Activated CD4-positive, alpha-beta T cell treated with anti-CD3 and anti-CD28 coated beads, Interleukin-2, amount 10 ng/mL, durations not matched to agents 7 days and 5 days (primary cell): ENCODE measurements at regions not wholly inside any gene's neighbourhood (a gene's known extent, or its start where the extent isn't known, plus 50 kb on each side); places are given as distances from the start of the nearest gene placed in this dataset.

Experiments
- CTCF ChIA-PET: fragments of 350-600 bp; sonication (Branson Sonifier 250); formaldehyde crosslinking; loops from one replicate; lab custom pipeline; 2021; ENCODE audit warnings: antibody characterized with exemption; lab: Charles Lee
- POLR2A ChIA-PET: fragments of 350-600 bp; sonication (Branson Sonifier 250); formaldehyde crosslinking; loops from one replicate; lab custom pipeline; 2021; ENCODE audit warnings: antibody characterized with exemption; lab: Charles Lee
- DNase-seq: peaks from one replicate; pipeline ENCODE4 v3.0.0-alpha.2; 2020
- H3K27ac Mint-ChIP-seq: one replicate; pipeline ENCODE4 v1.8.0; 2021; ENCODE audit warnings: mild to moderate bottlenecking, moderate library complexity, mixed read lengths
- H3K27me3 Mint-ChIP-seq: one replicate; pipeline ENCODE4 v1.8.0; 2021; ENCODE audit warnings: mixed read lengths
- H3K36me3 Mint-ChIP-seq: one replicate; pipeline ENCODE4 v1.8.0; 2021; ENCODE audit warnings: low read depth, mixed read lengths
- H3K4me1 Mint-ChIP-seq: one replicate; pipeline ENCODE4 v1.8.0; 2021; ENCODE audit warnings: mixed read lengths
- H3K4me3 Mint-ChIP-seq: one replicate; pipeline ENCODE4 v1.8.0; 2021; ENCODE audit warnings: mild to moderate bottlenecking, moderate library complexity, mixed read lengths
- H3K9me3 Mint-ChIP-seq: one replicate; pipeline ENCODE4 v1.8.0; 2021; ENCODE audit warnings: mixed read lengths

- Mint-ChIP-seq H3K27ac (no peak overlapping the region), H3K9me3 (peaks cover 3% of the 10 kb centered on the region), H3K4me1 (peaks cover 7% of the 10 kb centered on the region), H3K27me3 (peaks cover 3% of the 10 kb centered on the region), H3K4me3 (no peak overlapping the region), H3K36me3 (no peaks in the 10 kb centered on the region)
- ChIA-PET CTCF (interaction anchor here (1.6 to 3.9 kb wide), 2 partner anchors 10 to 31 kb away, joined by 4 to 25 read pairs; no protein-coding TSS in a partner anchor), POLR2A (no interaction called here)
- DNase-seq = no peak
Measured at GRCh38 chr2:176845718-176846117, 366.9 kb upstream of the HNRNPA3 start.

GRCh38 chr2:176847575-176847974 lies 365.0 kb upstream of the HNRNPA3 start:
- H3K27me3 Mint-ChIP-seq = peaks cover 3% of the 10 kb centered on the region
- no peaks in the 10 kb centered on the region for H3K36me3 Mint-ChIP-seq
- CTCF ChIA-PET = no interaction called here
- POLR2A ChIA-PET = no interaction called here
- H3K4me3 Mint-ChIP-seq = no peak overlapping the region
- DNase-seq = no peak
- H3K4me1 Mint-ChIP-seq = peaks cover 20% of the 10 kb centered on the region
- no peak overlapping the region for H3K27ac Mint-ChIP-seq
- peaks cover 3% of the 10 kb centered on the region for H3K9me3 Mint-ChIP-seq

DNA sequence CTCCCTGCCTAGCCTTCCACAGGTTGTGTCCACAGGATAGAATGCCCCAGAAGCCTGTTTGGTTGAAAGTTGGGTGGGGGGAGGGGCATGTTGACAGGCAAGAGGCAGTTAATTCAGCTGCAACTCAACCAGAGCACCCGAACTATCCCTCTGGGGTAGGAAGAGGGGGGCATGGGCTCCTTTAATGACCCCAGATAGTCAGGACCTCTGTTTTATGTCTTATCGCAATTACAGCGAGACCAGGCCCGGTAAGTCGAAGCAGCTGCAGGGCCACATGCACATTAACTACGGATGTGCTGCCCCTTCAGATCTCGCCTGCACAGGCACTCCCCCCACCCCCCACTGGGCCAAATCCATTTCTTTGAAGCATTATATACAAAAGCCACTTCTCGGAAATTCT lies 363.8 kb upstream of the HNRNPA3 start:
- peaks cover 3% of the 10 kb centered on the region for H3K9me3 Mint-ChIP-seq
- CTCF ChIA-PET = no interaction called here

GRCh38 chr2:176851200-176851888 lies 361.2 kb upstream of the HNRNPA3 start:
- H3K4me1 Mint-ChIP-seq = peaks cover 48% of the 10 kb centered on the region
- peaks cover 7% of the 10 kb centered on the region for H3K36me3 Mint-ChIP-seq
- ChIA-PET POLR2A (no interaction called here), CTCF (no interaction called here)
- peaks cover 7% of the 10 kb centered on the region for H3K9me3 Mint-ChIP-seq
- no peak overlapping the region for H3K27ac Mint-ChIP-seq
- no peak overlapping the region for H3K4me3 Mint-ChIP-seq
- H3K27me3 Mint-ChIP-seq = no peaks in the 10 kb centered on the region
- DNase-seq = no peak

More for the DNA sequence above, 363.8 kb upstream of the HNRNPA3 start:
- peaks cover 30% of the 10 kb centered on the region for H3K4me1 Mint-ChIP-seq
- H3K36me3 Mint-ChIP-seq = no peaks in the 10 kb centered on the region
- no peaks in the 10 kb centered on the region for H3K27me3 Mint-ChIP-seq
- POLR2A ChIA-PET = no interaction called here
- H3K27ac Mint-ChIP-seq = no peak overlapping the region
- H3K4me3 Mint-ChIP-seq = no peak overlapping the region
- no peak for DNase-seq

GRCh38 chr2:176851889-176852483 lies 360.6 kb upstream of the HNRNPA3 start:
- CTCF ChIA-PET = interaction anchor here (0.6 kb wide), 1 partner anchor 786 kb away, joined by 7 read pairs; no protein-coding TSS in a partner anchor
- no peak for DNase-seq
- POLR2A ChIA-PET = no interaction called here
- Mint-ChIP-seq H3K4me1 (peaks cover 54% of the 10 kb centered on the region), H3K36me3 (peaks cover 10% of the 10 kb centered on the region), H3K9me3 (peaks cover 10% of the 10 kb centered on the region), H3K27me3 (no peaks in the 10 kb centered on the region), H3K27ac (peak overlapping the region; percentile 21), H3K4me3 (no peak overlapping the region)

DNA sequence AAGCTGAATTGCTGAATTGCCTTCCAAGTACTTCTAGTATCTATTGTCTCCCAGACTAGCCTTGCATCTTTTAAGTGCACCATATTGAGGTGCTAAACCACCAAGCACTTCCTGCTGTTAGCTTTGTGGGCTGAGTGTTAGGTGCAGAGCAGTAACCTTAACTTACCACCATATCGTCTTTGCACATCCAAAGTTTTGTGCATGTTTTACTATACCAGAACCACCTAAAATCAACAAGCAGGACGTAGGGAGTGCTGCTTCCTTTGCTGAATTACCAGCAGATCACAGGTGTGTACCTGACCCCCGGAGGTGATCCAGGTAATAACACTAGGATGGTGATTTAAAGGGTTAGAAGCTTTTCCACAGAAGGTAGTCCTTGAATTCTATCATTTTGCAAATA lies 359.9 kb upstream of the HNRNPA3 start:
- Mint-ChIP-seq H3K27ac (peak overlapping the region; percentile 21), H3K4me1 (peaks cover 60% of the 10 kb centered on the region), H3K27me3 (no peaks in the 10 kb centered on the region), H3K9me3 (peaks cover 10% of the 10 kb centered on the region), H3K4me3 (no peak overlapping the region), H3K36me3 (peaks cover 10% of the 10 kb centered on the region)
- ChIA-PET POLR2A (no interaction called here), CTCF (interaction anchor here (0.6 kb wide), 1 partner anchor 787 kb away, joined by 7 read pairs; no protein-coding TSS in a partner anchor)
- peak; percentile 69 for DNase-seq

GRCh38 chr2:176854062-176854461 lies 358.5 kb upstream of the HNRNPA3 start:
- Mint-ChIP-seq H3K9me3 (peaks cover 7% of the 10 kb centered on the region), H3K36me3 (peaks cover 10% of the 10 kb centered on the region), H3K27me3 (no peaks in the 10 kb centered on the region), H3K4me1 (peaks cover 60% of the 10 kb centered on the region), H3K4me3 (no peak overlapping the region), H3K27ac (no peak overlapping the region)
- POLR2A ChIA-PET = no interaction called here
- DNase-seq = no peak
- CTCF ChIA-PET = interaction anchor here (0.7 to 4.2 kb wide), 2 partner anchors 9 to 532 kb away, joined by 5 to 25 read pairs; no protein-coding TSS in a partner anchor

- Mint-ChIP-seq H3K4me3 (no peak overlapping the region), H3K9me3 (peaks cover 7% of the 10 kb centered on the region), H3K27me3 (no peaks in the 10 kb centered on the region), H3K27ac (peak overlapping the region; percentile 68), H3K4me1 (peaks cover 60% of the 10 kb centered on the region), H3K36me3 (peaks cover 10% of the 10 kb centered on the region)
- ChIA-PET POLR2A (no interaction called here), CTCF (interaction anchor here (0.6 to 4.2 kb wide), 2 partner anchors 10 to 843 kb away, joined by 3 to 25 read pairs; no protein-coding TSS in a partner anchor)
- DNase-seq = no peak
Measured at GRCh38 chr2:176854878-176855277, 357.7 kb upstream of the HNRNPA3 start.

DNA sequence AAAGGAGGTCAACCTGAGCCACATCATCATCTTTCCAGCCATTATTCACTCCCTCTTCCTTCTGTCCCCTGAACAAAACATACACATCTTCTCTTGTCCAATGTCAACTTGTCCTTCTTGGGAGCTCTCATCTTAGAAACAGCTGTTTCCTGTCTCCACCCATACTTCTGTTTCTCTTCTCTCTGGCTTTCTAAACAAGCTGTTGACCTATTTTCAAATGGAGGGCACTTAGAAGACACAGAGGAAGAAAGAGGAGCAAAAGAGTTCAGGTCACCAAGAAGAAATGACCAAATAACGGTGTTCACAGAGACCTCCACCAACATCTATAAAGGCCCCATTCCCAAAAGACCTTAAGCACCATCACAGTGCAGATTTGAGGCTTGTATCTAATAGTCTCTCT lies 355.9 kb upstream of the HNRNPA3 start:
- H3K4me1 Mint-ChIP-seq = peaks cover 56% of the 10 kb centered on the region
- peaks cover 7% of the 10 kb centered on the region for H3K9me3 Mint-ChIP-seq
- no peak for DNase-seq
- POLR2A ChIA-PET = no interaction called here
- peaks cover 2% of the 10 kb centered on the region for H3K27me3 Mint-ChIP-seq
- H3K4me3 Mint-ChIP-seq = no peak overlapping the region
- H3K27ac Mint-ChIP-seq = peak overlapping the region; percentile 48
- peaks cover 10% of the 10 kb centered on the region for H3K36me3 Mint-ChIP-seq
- CTCF ChIA-PET = interaction anchor here (0.5 to 4.2 kb wide), 4 partner anchors 11 to 475 kb away, joined by 3 to 25 read pairs (median 3); no protein-coding TSS in a partner anchor

- Mint-ChIP-seq H3K27ac (no peak overlapping the region), H3K4me3 (no peak overlapping the region), H3K9me3 (peaks cover 6% of the 10 kb centered on the region), H3K27me3 (peaks cover 13% of the 10 kb centered on the region), H3K4me1 (peaks cover 2% of the 10 kb centered on the region), H3K36me3 (no peaks in the 10 kb centered on the region)
- POLR2A ChIA-PET = no interaction called here
- CTCF ChIA-PET = no interaction called here
- no peak for DNase-seq
Measured at GRCh38 chr2:176865336-176865735, 347.3 kb upstream of the HNRNPA3 start.

- Mint-ChIP-seq H3K27me3 (peaks cover 6% of the 10 kb centered on the region), H3K27ac (no peak overlapping the region), H3K9me3 (peaks cover 29% of the 10 kb centered on the region), H3K4me1 (peaks cover 20% of the 10 kb centered on the region), H3K36me3 (peaks cover 9% of the 10 kb centered on the region), H3K4me3 (no peak overlapping the region)
- ChIA-PET POLR2A (no interaction called here), CTCF (interaction anchor here (1.3 kb wide), 1 partner anchor 17 kb away, joined by 4 read pairs; no protein-coding TSS in a partner anchor)
- DNase-seq = no peak
Measured at GRCh38 chr2:176872406-176872805, 340.2 kb upstream of the HNRNPA3 start.

GRCh38 chr2:176873403-176873802 lies 339.2 kb upstream of the HNRNPA3 start:
- CTCF ChIA-PET = interaction anchor here (0.7 to 2.0 kb wide), 4 partner anchors 13 to 56 kb away, joined by 3 to 4 read pairs (median 4); no protein-coding TSS in a partner anchor
- POLR2A ChIA-PET = no interaction called here
- Mint-ChIP-seq H3K4me1 (peaks cover 20% of the 10 kb centered on the region), H3K9me3 (peaks cover 34% of the 10 kb centered on the region), H3K27ac (no peak overlapping the region), H3K4me3 (no peak overlapping the region), H3K36me3 (peaks cover 9% of the 10 kb centered on the region), H3K27me3 (peaks cover 6% of the 10 kb centered on the region)
- no peak for DNase-seq

- peaks cover 4% of the 10 kb centered on the region for H3K36me3 Mint-ChIP-seq
- no peak overlapping the region for H3K4me3 Mint-ChIP-seq
- peaks cover 3% of the 10 kb centered on the region for H3K27me3 Mint-ChIP-seq
- ChIA-PET POLR2A (no interaction called here), CTCF (interaction anchor here (0.8 kb wide), 1 partner anchor 9 kb away, joined by 3 read pairs; no protein-coding TSS in a partner anchor)
- no peak overlapping the region for H3K27ac Mint-ChIP-seq
- H3K9me3 Mint-ChIP-seq = peaks cover 20% of the 10 kb centered on the region
- peaks cover 20% of the 10 kb centered on the region for H3K4me1 Mint-ChIP-seq
- no peak for DNase-seq
Measured at GRCh38 chr2:176876493-176877103, 336.0 kb upstream of the HNRNPA3 start.
